Activated naive CD8-positive, alpha-beta T cell treated with anti-CD3 and anti-CD28 coated beads, Interleukin-2, amount 50 U/mL, for 24 hours (primary cell): ENCODE measurements at regions not wholly inside any gene's neighbourhood (a gene's known extent, or its start where the extent isn't known, plus 50 kb on each side); places are given as distances from the start of the nearest gene placed in this dataset.
"Not testable (repeated sequence)": the region's sequence is repeated elsewhere in the genome, so short reads cannot be mapped to it uniquely, and the experiment has no call there.

ENCODE experiments used
- ATAC-seq: fragments of 150-1000 bp; cut with Tn5 transposase; one replicate; pipeline ENCODE4 v1.10.0; 2021
- DNase-seq: peaks from one replicate; pipeline ENCODE4 v3.0.0; 2021
- H3K27ac Mint-ChIP-seq: one replicate; pipeline ENCODE4 v1.8.0; 2021; ENCODE audit warnings: mild to moderate bottlenecking, mixed read lengths
- H3K27me3 Mint-ChIP-seq: one replicate; pipeline ENCODE4 v1.8.0; 2021; ENCODE audit warnings: mixed read lengths
- H3K36me3 Mint-ChIP-seq: one replicate; pipeline ENCODE4 v1.8.0; 2021; ENCODE audit warnings: low read depth, mixed read lengths
- H3K4me1 Mint-ChIP-seq: one replicate; pipeline ENCODE4 v1.8.0; 2021; ENCODE audit warnings: mixed read lengths
- H3K4me3 Mint-ChIP-seq: one replicate; pipeline ENCODE4 v1.8.0; 2021; ENCODE audit warnings: mild to moderate bottlenecking, moderate library complexity, mixed read lengths
- H3K9me3 Mint-ChIP-seq: one replicate; pipeline ENCODE4 v1.8.0; 2021; ENCODE audit warnings: mixed read lengths

DNA sequence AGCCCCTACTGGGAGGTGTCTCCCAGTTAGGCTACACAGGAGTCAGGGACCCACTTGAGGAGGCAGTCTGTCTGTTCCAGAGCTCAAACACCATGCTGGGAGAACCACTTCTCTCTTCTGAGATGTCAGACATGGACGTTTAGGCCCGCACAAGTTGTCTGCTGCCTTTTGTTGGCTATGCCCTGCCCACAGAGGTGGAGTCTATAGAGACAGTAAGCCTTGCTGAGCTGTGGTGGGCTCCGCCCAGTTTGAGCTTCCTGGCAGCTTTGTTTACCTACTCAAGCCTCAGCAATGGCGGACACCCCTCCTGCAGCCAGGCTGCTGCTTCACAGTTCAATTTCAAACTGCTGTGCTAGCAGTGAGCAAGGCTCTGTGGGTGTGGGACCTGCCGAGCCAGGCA lies 88.6 kb upstream of the HAND2 start:
- H3K4me1 Mint-ChIP-seq, H3K27me3 Mint-ChIP-seq, DNase-seq, H3K4me3 Mint-ChIP-seq, ATAC-seq, H3K36me3 Mint-ChIP-seq, H3K27ac Mint-ChIP-seq: not testable (repeated sequence)
- H3K9me3 Mint-ChIP-seq, result peaks cover 30% of the 10 kb centered on the region

DNA sequence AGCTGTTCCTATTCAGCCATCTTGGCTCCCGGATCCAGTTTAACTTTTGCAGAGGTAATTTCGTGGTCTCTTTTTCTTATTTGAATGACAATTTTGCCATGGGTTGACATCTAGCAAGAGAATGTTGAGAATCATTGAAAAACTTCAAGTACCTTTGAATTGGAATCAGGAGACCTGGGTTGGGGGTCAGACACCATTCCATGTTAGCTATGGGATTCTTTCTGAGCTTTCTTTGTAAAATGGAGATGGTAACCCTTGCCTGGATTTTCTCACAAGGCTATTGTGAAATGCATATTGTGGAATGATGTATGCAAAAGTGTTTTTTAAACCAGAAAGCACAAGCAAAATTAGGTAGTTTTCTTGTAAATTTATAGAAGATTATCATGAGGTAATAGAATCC lies 79.1 kb upstream of the HAND2 start:
- H3K4me3 Mint-ChIP-seq, result no peak overlapping the region
- no peaks in the 10 kb centered on the region for H3K36me3 Mint-ChIP-seq
- no peaks in the 10 kb centered on the region for H3K9me3 Mint-ChIP-seq
- ATAC-seq (no peak), DNase-seq (no peak)
- H3K4me1 Mint-ChIP-seq, result no peaks in the 10 kb centered on the region
- no peak overlapping the region for H3K27ac Mint-ChIP-seq
- no peaks in the 10 kb centered on the region for H3K27me3 Mint-ChIP-seq

DNA sequence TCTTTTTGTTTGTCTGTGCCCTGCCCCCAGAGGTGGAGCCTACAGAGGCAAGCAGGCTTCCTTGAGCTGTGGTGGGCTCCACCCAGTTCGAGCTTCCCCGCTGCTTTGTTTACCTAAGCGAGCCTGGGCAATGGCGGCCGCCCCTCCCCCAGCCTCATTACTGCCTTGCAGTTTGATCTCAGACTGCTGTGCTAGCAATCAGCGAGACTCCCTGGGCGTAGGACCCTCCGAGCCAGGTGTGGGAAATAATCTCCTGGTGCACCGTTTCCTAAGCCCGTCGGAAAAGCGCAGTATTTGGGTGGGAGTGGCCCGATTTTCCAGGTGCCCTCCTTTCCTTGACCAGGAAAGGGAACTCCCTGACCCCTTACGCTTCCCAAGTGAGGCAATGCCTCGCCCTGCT lies 78.6 kb upstream of the HAND2 start:
- H3K36me3 Mint-ChIP-seq, H3K27me3 Mint-ChIP-seq, DNase-seq, H3K9me3 Mint-ChIP-seq, H3K4me1 Mint-ChIP-seq, H3K27ac Mint-ChIP-seq, ATAC-seq, H3K4me3 Mint-ChIP-seq: not testable (repeated sequence)

DNA sequence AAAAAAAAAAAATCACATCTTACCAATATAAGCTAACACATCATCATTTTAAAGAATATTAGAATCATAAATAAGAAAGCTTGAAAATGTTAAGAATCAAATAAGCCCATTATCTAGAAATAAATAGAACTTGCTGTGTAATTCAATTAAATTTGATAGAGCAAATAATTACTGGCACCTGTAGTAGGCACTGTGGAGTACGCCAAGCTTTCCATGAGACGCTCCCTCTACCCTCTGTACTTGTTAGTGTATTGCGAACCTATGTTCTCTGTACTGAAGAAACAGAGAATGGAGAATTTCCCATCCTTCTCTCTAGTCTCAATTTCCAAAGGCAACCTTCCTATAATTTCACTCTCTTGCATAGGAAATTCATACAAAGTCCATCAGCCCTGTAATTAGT lies 61.7 kb upstream of the HAND2 start:
- no peak overlapping the region for H3K4me3 Mint-ChIP-seq
- no peaks in the 10 kb centered on the region for H3K36me3 Mint-ChIP-seq
- ATAC-seq (no peak), DNase-seq (no peak)
- peaks cover 2% of the 10 kb centered on the region for H3K27me3 Mint-ChIP-seq
- no peaks in the 10 kb centered on the region for H3K4me1 Mint-ChIP-seq
- H3K9me3 Mint-ChIP-seq, result no peaks in the 10 kb centered on the region
- no peak overlapping the region for H3K27ac Mint-ChIP-seq

DNA sequence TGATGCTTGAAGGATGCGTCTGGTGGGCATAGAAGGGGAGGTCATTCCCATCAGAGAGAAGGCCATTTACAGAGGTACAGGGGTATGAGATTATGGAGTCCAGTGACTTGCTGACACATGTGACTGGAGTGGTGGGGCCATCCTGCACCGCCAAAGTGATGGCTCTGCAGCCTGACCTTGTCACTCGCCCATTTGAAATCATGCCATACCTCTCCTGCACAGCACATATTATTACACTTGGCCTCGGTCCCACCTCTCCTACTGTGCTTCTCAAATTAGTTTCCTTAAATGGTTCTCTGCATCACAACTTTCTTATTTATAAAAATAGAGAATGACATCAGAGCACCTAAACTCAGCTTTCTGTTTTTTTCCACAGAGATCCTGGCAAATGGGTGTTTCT lies 60.7 kb upstream of the HAND2 start:
- Mint-ChIP-seq H3K27ac (no peak overlapping the region), H3K27me3 (peaks cover 3% of the 10 kb centered on the region), H3K36me3 (no peaks in the 10 kb centered on the region), H3K4me1 (no peaks in the 10 kb centered on the region), H3K4me3 (no peak overlapping the region), H3K9me3 (no peaks in the 10 kb centered on the region)
- no peak for DNase-seq
- no peak for ATAC-seq

DNA sequence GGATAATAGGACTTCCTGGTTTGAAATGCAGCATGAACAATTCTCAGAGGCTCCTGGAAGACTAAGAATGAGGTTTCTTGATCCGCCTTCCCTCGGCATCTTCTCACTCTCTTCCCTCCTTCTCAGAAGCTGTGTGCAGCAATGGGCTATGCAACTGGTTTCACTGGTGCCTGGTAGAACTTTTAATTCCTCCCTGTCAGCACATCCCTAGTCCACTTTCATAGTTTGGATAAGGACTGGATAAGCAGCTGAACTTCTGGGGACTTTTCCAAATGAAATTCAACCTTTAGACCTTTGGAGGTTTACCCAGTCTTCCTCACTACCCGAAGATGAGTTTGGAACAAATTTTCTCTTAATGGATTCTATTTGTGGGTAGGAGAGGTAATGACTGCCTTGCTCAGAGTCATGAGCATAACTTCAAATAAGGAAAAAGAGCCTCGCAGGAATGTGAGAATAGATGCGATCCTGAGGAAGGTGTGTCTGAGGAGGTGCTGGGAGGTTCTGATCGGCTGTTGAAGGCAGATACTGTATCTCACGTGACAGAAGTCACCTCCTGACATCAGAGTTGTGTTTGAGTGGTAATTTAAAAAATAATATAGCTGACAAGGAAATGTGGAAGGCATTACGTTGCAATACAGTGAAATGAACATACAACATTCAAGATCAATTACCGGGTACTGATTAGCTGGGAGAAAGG lies 56.0 kb upstream of the HAND2 start:
- ATAC-seq (no peak), DNase-seq (no peak)
- Mint-ChIP-seq H3K4me3 (no peak overlapping the region), H3K36me3 (no peaks in the 10 kb centered on the region), H3K9me3 (no peaks in the 10 kb centered on the region), H3K27me3 (peaks cover 6% of the 10 kb centered on the region), H3K27ac (no peak overlapping the region), H3K4me1 (no peaks in the 10 kb centered on the region)

DNA sequence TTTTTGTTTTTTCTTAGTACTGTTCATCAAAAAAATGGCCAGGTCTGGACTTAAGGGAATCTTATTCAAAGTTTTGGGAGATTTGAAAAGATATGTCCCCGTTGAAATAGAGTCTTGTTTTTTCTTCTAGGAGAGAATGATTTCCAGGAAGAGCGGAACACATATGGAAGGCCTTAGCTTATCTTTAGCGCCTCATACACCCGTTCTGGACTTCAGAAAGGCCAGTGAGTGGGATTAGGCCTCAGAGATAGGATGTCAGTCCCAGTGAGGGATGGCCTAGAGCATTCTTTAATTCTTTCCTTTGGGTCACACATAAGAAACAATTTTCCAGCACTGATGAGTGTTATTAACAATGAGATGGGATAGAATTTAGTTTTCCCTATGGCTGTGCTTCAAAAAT lies 54.5 kb upstream of the HAND2 start:
- Mint-ChIP-seq H3K27me3 (peaks cover 6% of the 10 kb centered on the region), H3K4me3 (no peak overlapping the region), H3K4me1 (no peaks in the 10 kb centered on the region), H3K36me3 (no peaks in the 10 kb centered on the region), H3K9me3 (no peaks in the 10 kb centered on the region), H3K27ac (no peak overlapping the region)
- ATAC-seq (no peak), DNase-seq (no peak)
